GM23338 (cell line): ENCODE measurements at regions not wholly inside any gene's neighbourhood (a gene's known extent, or its start where the extent isn't known, plus 50 kb on each side); places are given as distances from the start of the nearest gene placed in this dataset.

Experiments
- ATAC-seq: fragments of 200-7000 bp; cut with Tn5 transposase; 3 replicates; pipeline ENCODE4 v1.9.1; 2020
- DNase-seq: peaks from one replicate; pipeline ENCODE4 v3.0.0-alpha.2; 2015; ENCODE audit warnings: low spot score
- H2AFZ ChIP-seq: fragments of 200-600 bp; sonication (generic); 2 replicates; pipeline ENCODE4 v1.8.0; 2016; ENCODE audit warnings: antibody characterized with exemption, mild to moderate bottlenecking, moderate library complexity
- H3F3A ChIP-seq: fragments of 200-600 bp; sonication (generic); replicated peaks from 2 replicates; pipeline ENCODE4 v1.8.0; 2017; ENCODE audit warnings: antibody characterized with exemption, mixed run types, low read depth
- H3K27ac ChIP-seq: fragments of 200-600 bp; sonication (generic); 2 replicates; pipeline ENCODE4 v1.6.1; 2016; ENCODE audit warnings: low read depth
- H3K27me3 ChIP-seq: fragments of 200-600 bp; sonication (generic); 2 replicates; pipeline ENCODE4 v1.8.0; 2016; ENCODE audit warnings: mild to moderate bottlenecking, mixed run types, moderate library complexity; ENCODE audit not compliant: insufficient read depth
- H3K36me3 ChIP-seq: fragments of 200-600 bp; sonication (generic); 2 replicates; pipeline ENCODE4 v1.8.0; 2016; ENCODE audit warnings: mild to moderate bottlenecking; ENCODE audit not compliant: insufficient read depth
- H3K4me1 ChIP-seq: fragments of 200-600 bp; sonication (generic); 2 replicates; pipeline ENCODE4 v1.8.0; 2016; ENCODE audit warnings: mild to moderate bottlenecking, moderate library complexity; ENCODE audit not compliant: insufficient read depth
- H3K4me2 ChIP-seq: fragments of 200-600 bp; sonication (generic); 2 replicates; pipeline ENCODE4 v1.7.1; 2017; ENCODE audit warnings: mixed run types
- H3K4me3 ChIP-seq: fragments of 200-600 bp; sonication (generic); 2 replicates; pipeline ENCODE4 v1.6.1; 2016; ENCODE audit warnings: mixed run types
- H3K79me2 ChIP-seq: fragments of 200-600 bp; sonication (generic); replicated peaks from 2 replicates; pipeline ENCODE4 v1.8.0; 2017; ENCODE audit warnings: mild to moderate bottlenecking; ENCODE audit not compliant: insufficient read depth
- H3K9me2 ChIP-seq: fragments of 200-600 bp; sonication (generic); 2 replicates; pipeline ENCODE4 v1.8.0; 2017; ENCODE audit not compliant: insufficient read depth
- H4K20me1 ChIP-seq: fragments of 200-600 bp; sonication (generic); replicated peaks from 2 replicates; pipeline ENCODE4 v1.8.0; 2017; ENCODE audit warnings: mild to moderate bottlenecking; ENCODE audit not compliant: insufficient read depth
- H3K27ac Mint-ChIP-seq: 2 replicates; pipeline ENCODE4 v1.8.0; 2020; ENCODE audit warnings: inconsistent platforms, mild to moderate bottlenecking, moderate library complexity, mixed read lengths
- H3K27me3 Mint-ChIP-seq: 3 replicates; pipeline ENCODE4 v1.8.0; 2022; ENCODE audit warnings: low read depth, mild to moderate bottlenecking, moderate library complexity, mixed read lengths, inconsistent platforms; ENCODE audit not compliant: insufficient read depth, poor library complexity
- H3K36me3 Mint-ChIP-seq: 3 replicates; pipeline ENCODE4 v1.8.0; 2021; ENCODE audit warnings: low read depth, mild to moderate bottlenecking, inconsistent platforms, moderate library complexity, mixed read lengths
- H3K4me1 Mint-ChIP-seq: 3 replicates; pipeline ENCODE4 v1.8.0; 2020; ENCODE audit warnings: mild to moderate bottlenecking, inconsistent platforms, mixed read lengths
- H3K4me3 Mint-ChIP-seq: 3 replicates; pipeline ENCODE4 v1.8.0; 2021; ENCODE audit warnings: moderate library complexity, mild to moderate bottlenecking, inconsistent platforms, mixed read lengths
- H3K9me3 Mint-ChIP-seq: 3 replicates; pipeline ENCODE4 v1.8.0; 2020; ENCODE audit warnings: moderate library complexity, mild to moderate bottlenecking, inconsistent platforms, mixed read lengths
- EZH2 ChIP-seq: fragments of 200-600 bp; sonication (generic); IDR thresholded peaks from one replicate; pipeline ENCODE4 v1.8.0; 2017; ENCODE audit warnings: antibody characterized with exemption, mild to moderate bottlenecking, low read depth; ENCODE audit not compliant: unreplicated experiment
- NANOG ChIP-seq: IDR thresholded peaks from 2 replicates; pipeline ENCODE4 v1.6.1; 2016; ENCODE audit warnings: antibody characterized with exemption, borderline replicate concordance
- TF ChIP-seq, protein P1 (sequence below): IDR thresholded peaks from one replicate; pipeline ENCODE4 v1.6.1; 2018; ENCODE audit warnings: antibody characterized with exemption; ENCODE audit not compliant: unreplicated experiment
- TF ChIP-seq, protein P2 (sequence below), 2 experiments: fragments of 200-600 bp in 1 of 2; sonication (generic) in 1 of 2; conservative IDR thresholded peaks; 2 replicates each; pipeline versions ENCODE4 v1.5.1 to v1.6.1; 2016 to 2017; ENCODE audit warnings: antibody characterized with exemption in 2 of 2, low read depth in 2 of 2, mild to moderate bottlenecking in 2 of 2, moderate library complexity in 1 of 2
- TF ChIP-seq, protein P3 (sequence below): fragments of 250-450 bp; sonication (Bioruptor Pico); IDR thresholded peaks from 2 replicates; pipeline ENCODE4 v1.5.0; 2020; ENCODE audit warnings: mild to moderate bottlenecking, moderate library complexity

DNA sequence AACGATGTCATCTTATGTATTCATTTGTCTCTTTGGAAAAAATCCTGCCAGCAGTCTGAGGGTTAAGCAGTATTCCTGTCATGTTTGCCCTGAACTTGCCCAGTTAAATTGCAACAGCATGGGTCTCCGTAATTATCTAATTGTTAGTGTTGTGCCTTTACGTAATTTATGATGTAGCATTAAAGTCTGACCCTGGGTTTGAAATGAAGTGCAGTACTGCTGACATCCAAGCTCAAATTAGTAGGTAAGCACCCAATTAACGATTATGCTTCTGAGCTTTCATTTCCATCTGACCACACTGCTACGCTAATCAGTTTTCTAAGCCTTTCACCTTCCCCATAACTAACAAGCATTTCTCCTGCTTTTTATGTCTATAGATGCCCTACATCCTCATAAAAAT lies 241.8 kb downstream of the ARRDC4 start (continued):
- TF ChIP-seq, protein P1, sequence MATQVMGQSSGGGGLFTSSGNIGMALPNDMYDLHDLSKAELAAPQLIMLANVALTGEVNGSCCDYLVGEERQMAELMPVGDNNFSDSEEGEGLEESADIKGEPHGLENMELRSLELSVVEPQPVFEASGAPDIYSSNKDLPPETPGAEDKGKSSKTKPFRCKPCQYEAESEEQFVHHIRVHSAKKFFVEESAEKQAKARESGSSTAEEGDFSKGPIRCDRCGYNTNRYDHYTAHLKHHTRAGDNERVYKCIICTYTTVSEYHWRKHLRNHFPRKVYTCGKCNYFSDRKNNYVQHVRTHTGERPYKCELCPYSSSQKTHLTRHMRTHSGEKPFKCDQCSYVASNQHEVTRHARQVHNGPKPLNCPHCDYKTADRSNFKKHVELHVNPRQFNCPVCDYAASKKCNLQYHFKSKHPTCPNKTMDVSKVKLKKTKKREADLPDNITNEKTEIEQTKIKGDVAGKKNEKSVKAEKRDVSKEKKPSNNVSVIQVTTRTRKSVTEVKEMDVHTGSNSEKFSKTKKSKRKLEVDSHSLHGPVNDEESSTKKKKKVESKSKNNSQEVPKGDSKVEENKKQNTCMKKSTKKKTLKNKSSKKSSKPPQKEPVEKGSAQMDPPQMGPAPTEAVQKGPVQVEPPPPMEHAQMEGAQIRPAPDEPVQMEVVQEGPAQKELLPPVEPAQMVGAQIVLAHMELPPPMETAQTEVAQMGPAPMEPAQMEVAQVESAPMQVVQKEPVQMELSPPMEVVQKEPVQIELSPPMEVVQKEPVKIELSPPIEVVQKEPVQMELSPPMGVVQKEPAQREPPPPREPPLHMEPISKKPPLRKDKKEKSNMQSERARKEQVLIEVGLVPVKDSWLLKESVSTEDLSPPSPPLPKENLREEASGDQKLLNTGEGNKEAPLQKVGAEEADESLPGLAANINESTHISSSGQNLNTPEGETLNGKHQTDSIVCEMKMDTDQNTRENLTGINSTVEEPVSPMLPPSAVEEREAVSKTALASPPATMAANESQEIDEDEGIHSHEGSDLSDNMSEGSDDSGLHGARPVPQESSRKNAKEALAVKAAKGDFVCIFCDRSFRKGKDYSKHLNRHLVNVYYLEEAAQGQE: no peak

DNA sequence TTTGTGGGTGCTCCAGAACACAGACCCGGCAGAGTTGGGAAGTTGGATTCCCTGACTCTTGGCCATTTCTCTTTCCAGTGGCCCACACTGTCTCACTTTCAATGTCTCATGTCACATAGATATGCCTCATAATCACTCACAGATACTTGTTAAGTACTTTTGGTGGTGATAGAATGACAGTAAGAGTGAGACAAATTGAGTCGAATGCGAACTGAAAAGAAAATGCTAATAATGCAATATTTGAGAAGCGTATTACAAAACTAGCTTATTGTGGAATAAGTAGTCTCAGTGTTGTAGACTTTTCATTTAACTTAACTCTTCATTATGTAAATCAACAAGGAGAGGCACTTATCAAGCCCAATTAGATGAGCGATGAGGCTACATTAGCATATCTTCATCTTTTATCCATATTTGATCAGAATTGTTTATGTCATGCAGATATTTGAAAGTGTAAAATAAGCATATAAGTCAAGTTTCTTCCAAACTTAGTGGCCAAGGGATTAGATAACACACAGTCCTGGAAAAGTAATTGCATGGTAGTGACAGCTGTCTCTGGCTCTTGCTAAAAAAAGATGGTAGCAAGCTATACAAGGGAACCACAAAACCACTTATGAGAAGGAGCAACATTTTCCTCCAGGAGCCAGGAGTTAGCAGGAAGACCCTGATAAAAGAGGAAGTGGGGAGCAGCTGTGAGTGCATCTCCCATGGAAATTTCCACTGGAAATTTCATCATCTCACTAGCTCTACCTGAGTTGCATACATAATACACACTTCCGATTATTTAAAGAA lies 243.6 kb downstream of the ARRDC4 start:
- H3K36me3 Mint-ChIP-seq: no peaks in the 10 kb centered on the region
- peaks cover 10% of the 10 kb centered on the region; the same call in 1 of the 2 replicates for H3K9me2 ChIP-seq
- H3K27me3 Mint-ChIP-seq: peaks cover 4% of the 10 kb centered on the region
- no peaks in the 10 kb centered on the region for H3K27me3 ChIP-seq
- no peaks in the 10 kb centered on the region for H3F3A ChIP-seq
- TF ChIP-seq, protein P2, sequence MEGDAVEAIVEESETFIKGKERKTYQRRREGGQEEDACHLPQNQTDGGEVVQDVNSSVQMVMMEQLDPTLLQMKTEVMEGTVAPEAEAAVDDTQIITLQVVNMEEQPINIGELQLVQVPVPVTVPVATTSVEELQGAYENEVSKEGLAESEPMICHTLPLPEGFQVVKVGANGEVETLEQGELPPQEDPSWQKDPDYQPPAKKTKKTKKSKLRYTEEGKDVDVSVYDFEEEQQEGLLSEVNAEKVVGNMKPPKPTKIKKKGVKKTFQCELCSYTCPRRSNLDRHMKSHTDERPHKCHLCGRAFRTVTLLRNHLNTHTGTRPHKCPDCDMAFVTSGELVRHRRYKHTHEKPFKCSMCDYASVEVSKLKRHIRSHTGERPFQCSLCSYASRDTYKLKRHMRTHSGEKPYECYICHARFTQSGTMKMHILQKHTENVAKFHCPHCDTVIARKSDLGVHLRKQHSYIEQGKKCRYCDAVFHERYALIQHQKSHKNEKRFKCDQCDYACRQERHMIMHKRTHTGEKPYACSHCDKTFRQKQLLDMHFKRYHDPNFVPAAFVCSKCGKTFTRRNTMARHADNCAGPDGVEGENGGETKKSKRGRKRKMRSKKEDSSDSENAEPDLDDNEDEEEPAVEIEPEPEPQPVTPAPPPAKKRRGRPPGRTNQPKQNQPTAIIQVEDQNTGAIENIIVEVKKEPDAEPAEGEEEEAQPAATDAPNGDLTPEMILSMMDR (conservative IDR thresholded peaks at IDR 0.05; ENCODE audit: low read depth in 2 of 2): no peak
- no peak for TF ChIP-seq EZH2
- TF ChIP-seq, protein P3, sequence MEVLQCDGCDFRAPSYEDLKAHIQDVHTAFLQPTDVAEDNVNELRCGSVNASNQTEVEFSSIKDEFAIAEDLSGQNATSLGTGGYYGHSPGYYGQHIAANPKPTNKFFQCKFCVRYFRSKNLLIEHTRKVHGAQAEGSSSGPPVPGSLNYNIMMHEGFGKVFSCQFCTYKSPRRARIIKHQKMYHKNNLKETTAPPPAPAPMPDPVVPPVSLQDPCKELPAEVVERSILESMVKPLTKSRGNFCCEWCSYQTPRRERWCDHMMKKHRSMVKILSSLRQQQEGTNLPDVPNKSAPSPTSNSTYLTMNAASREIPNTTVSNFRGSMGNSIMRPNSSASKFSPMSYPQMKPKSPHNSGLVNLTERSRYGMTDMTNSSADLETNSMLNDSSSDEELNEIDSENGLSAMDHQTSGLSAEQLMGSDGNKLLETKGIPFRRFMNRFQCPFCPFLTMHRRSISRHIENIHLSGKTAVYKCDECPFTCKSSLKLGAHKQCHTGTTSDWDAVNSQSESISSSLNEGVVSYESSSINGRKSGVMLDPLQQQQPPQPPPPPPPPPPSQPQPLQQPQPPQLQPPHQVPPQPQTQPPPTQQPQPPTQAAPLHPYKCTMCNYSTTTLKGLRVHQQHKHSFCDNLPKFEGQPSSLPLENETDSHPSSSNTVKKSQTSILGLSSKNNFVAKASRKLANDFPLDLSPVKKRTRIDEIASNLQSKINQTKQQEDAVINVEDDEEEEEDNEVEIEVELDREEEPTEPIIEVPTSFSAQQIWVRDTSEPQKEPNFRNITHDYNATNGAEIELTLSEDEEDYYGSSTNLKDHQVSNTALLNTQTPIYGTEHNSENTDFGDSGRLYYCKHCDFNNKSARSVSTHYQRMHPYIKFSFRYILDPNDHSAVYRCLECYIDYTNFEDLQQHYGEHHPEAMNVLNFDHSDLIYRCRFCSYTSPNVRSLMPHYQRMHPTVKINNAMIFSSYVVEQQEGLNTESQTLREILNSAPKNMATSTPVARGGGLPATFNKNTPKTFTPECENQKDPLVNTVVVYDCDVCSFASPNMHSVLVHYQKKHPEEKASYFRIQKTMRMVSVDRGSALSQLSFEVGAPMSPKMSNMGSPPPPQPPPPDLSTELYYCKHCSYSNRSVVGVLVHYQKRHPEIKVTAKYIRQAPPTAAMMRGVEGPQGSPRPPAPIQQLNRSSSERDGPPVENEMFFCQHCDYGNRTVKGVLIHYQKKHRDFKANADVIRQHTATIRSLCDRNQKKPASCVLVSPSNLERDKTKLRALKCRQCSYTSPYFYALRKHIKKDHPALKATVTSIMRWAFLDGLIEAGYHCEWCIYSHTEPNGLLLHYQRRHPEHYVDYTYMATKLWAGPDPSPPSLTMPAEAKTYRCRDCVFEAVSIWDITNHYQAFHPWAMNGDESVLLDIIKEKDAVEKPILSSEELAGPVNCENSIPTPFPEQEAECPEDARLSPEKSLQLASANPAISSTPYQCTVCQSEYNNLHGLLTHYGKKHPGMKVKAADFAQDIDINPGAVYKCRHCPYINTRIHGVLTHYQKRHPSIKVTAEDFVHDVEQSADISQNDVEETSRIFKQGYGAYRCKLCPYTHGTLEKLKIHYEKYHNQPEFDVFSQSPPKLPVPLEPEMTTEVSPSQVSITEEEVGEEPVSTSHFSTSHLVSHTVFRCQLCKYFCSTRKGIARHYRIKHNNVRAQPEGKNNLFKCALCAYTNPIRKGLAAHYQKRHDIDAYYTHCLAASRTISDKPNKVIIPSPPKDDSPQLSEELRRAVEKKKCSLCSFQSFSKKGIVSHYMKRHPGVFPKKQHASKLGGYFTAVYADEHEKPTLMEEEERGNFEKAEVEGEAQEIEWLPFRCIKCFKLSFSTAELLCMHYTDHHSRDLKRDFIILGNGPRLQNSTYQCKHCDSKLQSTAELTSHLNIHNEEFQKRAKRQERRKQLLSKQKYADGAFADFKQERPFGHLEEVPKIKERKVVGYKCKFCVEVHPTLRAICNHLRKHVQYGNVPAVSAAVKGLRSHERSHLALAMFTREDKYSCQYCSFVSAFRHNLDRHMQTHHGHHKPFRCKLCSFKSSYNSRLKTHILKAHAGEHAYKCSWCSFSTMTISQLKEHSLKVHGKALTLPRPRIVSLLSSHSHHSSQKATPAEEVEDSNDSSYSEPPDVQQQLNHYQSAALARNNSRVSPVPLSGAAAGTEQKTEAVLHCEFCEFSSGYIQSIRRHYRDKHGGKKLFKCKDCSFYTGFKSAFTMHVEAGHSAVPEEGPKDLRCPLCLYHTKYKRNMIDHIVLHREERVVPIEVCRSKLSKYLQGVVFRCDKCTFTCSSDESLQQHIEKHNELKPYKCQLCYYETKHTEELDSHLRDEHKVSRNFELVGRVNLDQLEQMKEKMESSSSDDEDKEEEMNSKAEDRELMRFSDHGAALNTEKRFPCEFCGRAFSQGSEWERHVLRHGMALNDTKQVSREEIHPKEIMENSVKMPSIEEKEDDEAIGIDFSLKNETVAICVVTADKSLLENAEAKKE (CRISPR knock-in tag): no peak
- no peak for TF ChIP-seq NANOG
- no peak for ATAC-seq
- no peaks in the 10 kb centered on the region for H3K36me3 ChIP-seq
- no peaks in the 10 kb centered on the region for H3K4me1 ChIP-seq
- no peak overlapping the region for H3K4me2 ChIP-seq
- H3K4me1 Mint-ChIP-seq: peaks cover 7% of the 10 kb centered on the region; the same call in 2 of the 3 replicates
- no peak overlapping the region for H3K4me3 Mint-ChIP-seq
- H2AFZ ChIP-seq: no peak overlapping the region; the same call in 1 of the 2 replicates
- no peaks in the 10 kb centered on the region for H3K9me3 Mint-ChIP-seq
- no peak overlapping the region for H3K27ac ChIP-seq
- no peak overlapping the region for H3K27ac Mint-ChIP-seq
- no peaks in the 10 kb centered on the region for H4K20me1 ChIP-seq
- no peak overlapping the region for H3K4me3 ChIP-seq
- H3K79me2 ChIP-seq: no peaks in the 10 kb centered on the region
- DNase-seq: no peak
